Suppressor macrophage treated with lipopolysaccharide for 4 hours (primary cell): ENCODE measurements at regions not wholly inside any gene's neighbourhood (a gene's known extent, or its start where the extent isn't known, plus 50 kb on each side); places are given as distances from the start of the nearest gene placed in this dataset.
A peak's percentile ranks its signal among the peaks of the same experiment; 100 is the strongest.

Experiments used
- DNase-seq: peaks from one replicate; pipeline ENCODE4 v3.0.0-alpha.2; 2020

DNA sequence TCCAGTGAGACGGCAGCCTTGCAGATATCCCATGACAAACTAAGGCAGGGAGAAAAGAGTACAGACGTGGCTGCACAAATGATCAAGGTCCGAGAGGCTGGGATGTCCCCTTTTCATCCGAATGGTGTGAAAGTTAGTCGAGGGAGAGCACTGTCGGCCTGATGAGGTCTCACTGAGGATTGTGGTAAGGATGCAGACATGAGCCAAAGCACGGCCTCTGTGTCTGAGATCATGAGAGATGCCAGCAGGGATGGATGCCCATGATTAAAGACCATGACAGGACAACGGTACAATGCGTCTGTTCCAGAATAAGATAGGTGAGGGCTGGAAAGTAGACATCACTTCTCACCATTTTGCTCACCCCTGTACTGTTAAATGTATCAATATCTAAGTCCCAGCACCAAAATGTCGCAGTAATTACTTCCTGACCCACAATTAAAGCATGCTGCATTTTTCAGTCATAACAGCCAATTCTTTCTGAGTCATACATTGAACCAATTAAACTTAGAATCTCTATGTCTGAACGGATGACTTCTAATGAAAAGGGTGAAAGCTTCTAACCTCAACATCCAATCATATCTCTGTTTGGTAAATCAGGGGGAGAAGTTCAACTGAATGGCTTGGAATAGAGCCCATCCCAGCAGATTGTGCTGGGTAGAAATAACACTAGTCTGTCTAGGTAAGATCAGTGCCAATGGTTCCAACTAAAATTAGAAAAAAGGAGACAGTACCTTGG lies 249.6 kb upstream of the SOX5 start:
- DNase-seq, result no peak

DNA sequence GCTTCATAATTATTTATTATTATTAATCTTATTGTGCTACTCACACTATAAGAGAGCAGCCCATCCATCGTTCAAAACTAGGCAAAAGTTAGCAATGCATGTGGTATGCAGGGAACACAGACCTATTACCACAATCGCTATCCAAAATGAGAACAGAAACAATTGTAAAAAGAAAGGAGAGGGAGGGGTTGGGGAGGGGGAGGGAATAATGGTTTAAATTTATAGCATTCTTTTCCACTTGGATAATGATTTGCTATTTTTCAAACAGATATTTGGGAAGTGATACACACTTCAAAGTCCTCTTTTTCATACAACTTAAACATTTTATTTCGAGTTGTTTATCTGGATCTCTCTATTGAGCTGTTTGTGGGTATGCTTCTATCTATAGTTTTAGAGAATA lies 248.6 kb upstream of the SOX5 start:
- no peak for DNase-seq

DNA sequence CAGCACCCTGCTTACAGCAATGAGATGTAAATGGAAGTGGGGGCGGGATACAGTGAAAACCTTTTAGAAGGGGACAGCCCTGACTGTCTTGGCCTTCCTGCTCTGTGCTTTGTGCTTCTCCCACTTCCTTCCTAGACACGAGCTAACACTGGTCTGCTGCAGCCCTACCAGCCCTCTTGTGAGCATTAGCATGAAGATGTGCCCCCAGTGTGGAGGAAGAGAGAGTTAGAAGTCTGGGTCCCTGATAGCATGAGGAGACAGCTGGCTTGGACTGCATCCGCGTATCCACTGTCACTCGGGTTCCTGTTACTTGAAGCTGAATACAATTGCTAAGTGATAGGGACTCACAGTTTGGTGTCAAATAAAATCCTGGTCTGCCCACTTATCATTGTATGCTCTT lies 248.1 kb upstream of the SOX5 start:
- no peak for DNase-seq

DNA sequence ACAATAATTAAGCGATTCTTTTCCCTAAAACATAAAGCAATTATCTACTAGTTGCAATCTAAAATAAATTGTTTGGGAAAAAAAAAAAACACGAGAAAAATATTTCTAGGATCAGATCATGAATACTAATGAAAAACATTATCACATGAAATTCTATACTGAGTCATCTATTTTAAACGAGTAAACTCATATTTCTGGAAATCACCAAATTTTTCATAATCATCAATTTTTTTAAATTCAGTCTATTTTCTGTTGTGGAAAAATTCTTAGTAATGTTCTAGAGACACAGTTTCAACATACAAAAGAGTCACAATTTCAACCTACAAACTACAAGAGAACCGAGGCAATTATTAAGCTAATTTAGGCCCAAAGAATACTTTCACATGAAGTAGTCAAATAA lies 245.6 kb upstream of the SOX5 start:
- DNase-seq, result no peak

DNA sequence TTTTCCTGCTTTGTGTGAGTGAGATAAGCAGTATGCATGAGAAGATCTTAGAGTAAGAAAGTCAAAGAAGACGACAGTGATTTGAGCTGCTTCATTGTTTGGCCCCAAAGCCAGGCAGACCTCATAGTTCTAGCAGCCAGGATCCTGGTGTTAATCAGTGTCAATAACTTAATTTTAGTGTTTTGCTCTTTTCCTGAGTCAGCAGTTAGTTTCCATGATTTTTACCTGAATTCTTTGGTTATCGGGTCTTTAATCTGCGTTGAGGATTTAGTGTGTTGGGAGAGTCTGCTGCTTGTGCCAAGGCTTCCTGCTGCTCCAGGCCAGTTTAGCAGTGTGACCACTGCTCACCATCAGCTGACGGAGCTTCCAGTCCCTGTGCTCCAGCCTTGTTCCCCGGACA lies 241.6 kb upstream of the SOX5 start:
- DNase-seq, result no peak

DNA sequence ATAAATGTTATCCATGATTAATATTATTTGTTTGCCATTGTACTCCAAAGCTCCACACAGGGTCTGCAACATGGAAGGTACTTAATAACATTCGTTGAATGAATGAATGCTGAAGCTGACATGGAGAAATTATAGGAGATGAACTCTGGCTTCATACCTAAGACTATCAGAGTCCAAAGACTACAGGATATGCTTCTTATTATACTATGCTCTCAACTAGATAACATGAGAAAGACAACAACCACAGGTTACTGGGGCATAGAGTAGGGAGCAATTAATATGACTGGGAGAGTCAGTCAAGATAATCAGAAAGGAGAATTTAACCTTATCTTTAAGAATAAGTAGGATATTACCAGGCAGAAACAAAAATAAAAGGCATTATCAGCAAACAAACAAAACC lies 236.3 kb upstream of the SOX5 start:
- no peak for DNase-seq

DNA sequence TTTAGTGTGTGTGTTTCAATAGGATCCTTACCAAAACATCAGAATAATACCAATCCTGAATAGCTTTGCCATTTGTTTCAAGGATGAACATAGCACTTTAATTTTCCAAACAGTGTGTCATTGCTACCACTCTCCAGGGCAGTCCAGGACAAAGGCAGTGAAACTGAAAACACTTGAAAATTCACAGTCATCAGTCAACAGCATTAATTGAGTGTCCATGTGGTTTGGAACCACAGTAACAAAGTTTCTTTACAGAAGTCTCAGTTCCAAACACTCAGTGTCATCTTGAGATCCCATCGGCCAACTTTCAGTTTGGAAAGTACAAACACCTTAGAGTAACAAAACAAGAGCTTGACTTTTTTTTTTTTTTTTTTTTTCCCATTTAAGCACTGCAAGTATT lies 228.4 kb upstream of the SOX5 start:
- peak; percentile 38 for DNase-seq

DNA sequence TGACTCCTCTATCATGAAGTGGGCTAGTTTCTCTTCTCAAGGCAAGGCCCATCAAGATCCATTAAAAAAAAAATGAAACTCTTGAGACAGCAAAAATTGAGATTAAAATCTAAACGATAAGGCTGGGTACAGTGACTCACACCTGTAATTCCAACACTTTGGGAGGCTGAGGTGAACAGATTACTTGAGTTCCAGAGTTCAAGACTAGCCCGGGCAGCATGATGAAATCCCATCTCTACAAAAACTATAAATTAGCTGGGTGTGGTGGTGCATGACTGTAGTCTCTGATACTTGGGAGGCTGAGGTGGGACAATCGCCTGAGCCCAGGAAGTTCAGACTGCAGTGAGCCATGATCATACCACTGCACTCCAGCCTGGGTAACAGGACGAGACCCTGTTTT lies 226.5 kb upstream of the SOX5 start:
- DNase-seq, result no peak

DNA sequence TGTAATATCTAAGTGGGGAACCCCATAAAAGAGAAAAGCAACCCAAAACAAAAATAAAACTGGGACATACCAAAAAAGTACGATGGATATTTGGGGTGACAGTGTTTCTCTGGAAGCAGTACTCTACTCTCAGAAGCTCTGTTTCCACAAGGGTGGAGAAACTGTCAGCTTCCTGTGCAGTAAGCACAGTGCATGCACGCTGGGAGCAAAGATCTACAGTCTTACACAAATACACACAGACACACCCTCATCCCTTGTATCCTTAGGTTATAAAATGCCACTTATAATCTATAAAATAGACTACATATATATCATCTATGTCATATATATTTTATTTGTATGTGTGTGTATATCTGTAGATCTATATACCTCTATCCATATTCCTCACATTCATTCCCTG lies 225.8 kb upstream of the SOX5 start:
- peak; percentile 2 for DNase-seq

DNA sequence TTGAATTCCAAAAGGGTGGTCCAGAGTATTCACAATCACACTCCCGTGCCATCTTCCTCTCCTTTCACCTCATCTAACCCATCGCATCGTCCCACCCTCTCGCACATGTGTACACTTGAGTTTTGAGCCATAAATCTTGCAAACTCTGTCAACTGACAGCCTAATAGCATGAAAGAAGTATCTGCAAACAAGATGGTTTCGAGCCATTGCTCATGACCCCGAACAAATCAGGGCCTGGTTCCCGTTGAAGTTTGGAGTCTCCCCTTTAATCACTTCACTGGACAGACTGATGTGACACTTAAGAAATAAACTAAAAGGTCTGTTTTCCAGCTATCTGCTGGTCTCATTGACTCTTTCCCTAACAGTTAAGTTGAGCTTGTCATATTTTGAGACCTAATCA lies 223.6 kb upstream of the SOX5 start:
- DNase-seq, result no peak

DNA sequence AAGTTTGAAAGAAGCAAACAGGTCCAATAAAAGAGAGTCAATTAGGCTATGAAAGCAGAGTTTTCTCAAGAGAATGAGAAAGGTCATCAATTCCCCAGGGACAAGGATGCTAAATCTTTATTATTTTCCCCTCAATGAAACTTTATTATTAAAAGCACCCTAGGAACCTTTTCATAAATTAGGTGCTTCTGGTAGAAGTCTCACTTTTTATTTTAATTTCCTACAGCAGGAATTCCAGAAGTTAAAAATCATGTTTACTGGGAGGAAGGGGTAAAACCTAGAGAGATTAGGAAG lies 223.2 kb upstream of the SOX5 start:
- no peak for DNase-seq

DNA sequence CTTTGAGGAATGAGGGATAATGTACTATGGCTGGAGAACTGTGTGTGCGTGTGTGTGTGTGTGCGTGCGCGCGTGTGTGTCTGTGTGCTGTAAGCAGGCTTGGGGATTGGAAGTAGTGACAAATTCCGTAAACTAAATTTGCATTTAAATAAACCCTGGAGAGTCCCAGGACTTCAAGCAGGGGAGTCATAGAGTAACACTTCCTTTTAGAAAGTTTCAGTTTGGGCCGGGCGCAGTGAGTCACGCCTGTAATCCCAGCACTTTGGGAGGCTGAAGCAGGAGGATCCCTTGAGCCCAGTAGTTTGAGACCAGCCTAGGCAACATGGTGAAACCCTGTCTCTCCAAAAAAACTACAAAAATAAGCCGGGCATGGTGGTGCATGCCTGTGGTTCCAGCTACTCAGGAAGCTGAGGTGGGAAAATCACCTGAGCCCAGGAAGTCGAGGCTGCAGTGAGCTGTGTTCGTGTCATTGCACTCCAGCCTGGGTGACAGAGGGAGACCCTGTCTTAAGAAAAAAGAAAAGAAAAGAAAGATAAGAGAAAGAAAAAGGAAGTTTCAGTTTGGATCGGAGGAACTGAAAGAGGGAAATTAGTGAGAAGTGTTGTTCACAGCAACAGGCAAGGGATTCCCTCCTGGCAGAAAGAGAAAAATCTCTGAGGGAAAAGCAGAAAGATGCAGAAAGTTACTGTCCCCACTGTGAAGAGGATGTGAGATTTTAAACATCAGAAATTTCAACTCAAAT lies 222.7 kb upstream of the SOX5 start:
- DNase-seq, result peak; percentile 92

DNA sequence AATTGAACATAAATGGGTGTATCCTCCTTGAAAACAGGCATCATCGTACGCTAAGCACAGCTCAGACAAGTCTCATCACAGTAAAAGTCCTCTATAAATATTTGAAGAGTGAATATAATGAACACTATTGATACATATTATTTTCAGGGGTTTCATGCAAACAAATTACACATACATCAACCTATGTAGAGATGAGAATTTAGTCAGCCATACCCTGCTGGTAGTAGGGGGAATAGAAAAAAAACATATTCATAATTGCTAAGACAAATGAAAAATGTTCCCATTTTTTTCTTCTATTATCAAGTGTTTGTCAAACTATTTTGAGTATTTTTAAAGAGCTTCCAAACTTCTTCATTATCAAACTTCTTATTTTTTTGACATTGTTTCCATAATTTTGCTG lies 205.6 kb upstream of the SOX5 start:
- DNase-seq, result no peak

DNA sequence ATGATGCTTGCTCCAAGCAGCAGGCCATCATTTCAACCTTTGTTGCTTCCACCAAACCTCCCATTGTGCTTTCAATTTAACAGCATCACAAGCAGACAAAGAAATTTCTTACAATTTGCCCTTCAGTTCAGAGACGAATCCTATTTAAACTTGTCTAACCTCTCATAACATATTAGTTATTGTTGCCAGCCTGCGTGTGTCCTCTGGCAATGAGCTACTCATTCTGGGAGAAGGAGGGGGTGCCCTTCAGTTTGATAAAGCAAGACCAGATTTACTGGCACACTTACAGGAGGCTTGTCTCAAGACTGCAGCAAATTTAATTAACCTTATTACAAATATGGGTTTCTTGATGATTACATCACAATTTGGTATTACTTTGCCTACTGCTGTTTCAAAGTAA lies 203.6 kb upstream of the SOX5 start:
- DNase-seq, result no peak

DNA sequence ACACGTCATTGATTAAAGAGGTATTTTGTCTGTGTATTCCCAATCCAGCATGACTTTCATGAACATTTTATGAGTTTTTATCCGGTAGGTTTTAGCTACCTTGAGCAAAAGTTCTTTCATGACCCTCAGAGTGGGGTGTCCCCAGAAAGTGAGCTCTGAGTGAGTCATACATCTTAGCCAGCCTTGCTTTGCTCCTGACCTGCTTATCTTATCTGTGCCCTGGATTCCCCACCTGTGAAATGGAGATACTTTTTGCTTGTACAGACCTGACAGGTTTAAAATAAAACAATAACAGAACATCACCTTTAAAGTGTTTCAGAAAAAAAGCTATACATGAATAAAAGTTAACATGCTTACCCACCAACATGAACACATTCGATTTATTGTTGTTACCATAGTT lies 202.8 kb upstream of the SOX5 start:
- no peak for DNase-seq

DNA sequence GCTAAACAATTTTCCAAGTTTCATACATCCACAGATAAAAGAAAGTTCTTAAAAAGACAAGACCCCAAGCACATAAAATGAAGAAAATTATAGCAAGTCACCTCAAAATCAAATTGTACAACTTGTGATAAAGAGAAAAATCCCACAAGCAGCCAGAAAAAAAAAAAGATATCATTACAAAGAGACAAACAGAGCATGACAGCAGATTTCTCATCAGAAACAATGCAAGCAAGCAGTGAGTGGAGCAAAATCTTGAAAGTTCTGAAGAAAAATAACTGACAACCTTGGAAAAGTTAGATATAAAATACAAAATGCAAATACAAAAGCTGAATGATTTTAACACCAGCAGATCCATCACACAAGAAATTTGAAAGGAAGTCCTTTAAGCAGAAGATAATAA lies 194.5 kb upstream of the SOX5 start:
- no peak for DNase-seq

DNA sequence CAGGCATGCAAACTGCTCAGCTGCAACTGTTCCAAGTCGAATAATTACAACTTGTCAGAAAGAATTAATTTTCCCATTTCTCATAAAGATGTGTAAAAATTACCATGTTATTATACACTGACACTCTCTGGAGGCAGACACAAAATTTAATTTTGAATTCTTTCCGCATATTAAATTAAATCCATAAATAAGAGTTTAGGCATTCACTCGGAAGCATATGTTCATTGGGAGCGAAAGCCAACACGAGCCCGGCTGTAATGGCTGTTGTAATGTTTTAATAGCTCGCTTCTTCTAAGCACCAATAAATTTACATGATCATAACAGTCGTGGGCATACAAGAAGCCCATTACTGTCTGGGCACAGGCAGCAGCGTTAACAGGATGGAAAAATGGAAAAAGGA lies 189.6 kb upstream of the SOX5 start:
- DNase-seq, result no peak

DNA sequence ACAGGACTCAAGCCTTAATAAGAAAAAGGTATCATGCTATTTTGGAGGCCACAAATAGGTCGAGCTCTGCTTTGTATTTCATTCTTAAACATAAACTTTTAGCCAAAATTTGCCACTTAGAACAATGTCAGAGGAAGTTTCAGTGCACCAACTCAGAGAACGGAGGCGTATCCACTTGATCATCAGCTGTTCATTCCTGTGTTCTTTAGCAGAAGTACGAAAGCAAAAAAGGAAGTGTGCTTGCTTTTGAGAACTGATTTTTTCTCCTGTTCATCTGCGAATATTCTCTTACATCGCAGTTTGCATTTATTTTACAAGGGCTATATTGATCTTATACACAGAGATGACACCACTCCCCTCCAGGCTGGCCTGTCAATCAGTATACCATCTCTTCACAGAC lies 188.6 kb upstream of the SOX5 start:
- DNase-seq, result peak; percentile 41

DNA sequence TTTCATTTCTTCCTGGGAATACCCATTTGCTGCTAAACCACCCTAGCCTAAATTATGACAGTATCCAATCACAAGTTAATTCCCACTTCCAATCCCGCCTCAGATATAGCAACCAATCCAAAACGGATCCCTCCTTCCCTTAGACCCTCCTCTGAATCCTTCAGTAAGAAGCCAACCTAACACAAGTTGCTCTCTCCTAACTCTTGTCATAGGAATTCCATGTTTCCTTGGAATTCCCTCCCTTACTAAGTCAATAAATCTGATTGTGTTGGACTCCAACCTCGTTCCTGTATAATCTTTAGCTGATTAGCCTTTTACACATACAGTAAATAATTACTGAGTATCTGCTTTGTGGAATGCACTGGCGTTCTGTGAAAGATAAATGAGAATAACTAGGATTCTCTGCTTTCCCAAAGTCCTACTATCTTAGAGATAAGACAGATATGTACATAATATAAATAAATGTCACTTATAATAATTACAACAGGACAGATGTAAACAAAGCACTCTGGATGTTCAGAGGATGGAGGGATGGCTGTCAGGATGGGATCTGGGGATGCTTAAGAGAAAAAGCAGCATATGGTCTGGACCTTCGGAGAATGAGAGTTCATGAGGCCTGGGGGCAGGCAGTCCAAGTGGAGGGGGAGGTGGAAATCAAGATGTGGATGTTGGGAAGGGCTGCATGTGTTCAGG lies 185.8 kb upstream of the SOX5 start:
- DNase-seq, result no peak

DNA sequence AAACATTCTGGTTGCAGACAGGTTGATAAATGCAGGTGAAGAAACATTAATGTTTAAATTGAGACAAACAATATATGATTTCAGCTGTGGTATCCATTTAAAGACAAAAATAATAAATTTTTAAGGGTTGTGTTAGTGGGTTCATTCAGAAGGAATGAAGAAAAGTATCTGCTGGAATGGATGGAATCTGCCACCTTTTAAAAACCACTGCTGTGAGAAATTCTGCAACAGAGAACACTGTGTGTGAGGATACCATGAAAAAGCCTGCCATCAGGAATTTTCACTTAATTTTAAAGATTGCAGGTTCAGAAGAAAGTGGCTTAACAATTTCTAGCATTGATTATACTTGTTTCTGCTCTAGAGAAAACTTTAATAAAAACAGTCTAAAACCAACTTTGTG lies 184.6 kb upstream of the SOX5 start:
- DNase-seq, result no peak

DNA sequence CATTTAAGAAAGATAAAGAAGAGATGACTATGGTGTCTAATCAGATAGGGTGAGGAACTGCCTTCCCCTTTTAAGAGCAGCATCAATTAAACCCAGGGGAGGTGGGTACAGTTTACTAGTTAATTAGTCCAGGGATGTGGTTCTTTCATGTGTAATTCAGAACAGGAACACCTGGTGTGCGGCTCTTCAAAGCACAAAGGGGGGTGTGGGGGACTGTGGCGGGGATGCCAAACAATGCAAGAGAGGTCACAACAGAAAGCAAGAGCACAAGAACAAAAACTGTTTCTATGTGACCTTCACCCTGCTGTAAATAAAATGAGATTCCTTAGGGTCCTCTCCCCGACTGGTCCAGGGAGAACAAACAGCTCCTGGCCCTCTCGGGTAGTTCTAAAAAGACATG lies 183.9 kb upstream of the SOX5 start:
- DNase-seq, result no peak

DNA sequence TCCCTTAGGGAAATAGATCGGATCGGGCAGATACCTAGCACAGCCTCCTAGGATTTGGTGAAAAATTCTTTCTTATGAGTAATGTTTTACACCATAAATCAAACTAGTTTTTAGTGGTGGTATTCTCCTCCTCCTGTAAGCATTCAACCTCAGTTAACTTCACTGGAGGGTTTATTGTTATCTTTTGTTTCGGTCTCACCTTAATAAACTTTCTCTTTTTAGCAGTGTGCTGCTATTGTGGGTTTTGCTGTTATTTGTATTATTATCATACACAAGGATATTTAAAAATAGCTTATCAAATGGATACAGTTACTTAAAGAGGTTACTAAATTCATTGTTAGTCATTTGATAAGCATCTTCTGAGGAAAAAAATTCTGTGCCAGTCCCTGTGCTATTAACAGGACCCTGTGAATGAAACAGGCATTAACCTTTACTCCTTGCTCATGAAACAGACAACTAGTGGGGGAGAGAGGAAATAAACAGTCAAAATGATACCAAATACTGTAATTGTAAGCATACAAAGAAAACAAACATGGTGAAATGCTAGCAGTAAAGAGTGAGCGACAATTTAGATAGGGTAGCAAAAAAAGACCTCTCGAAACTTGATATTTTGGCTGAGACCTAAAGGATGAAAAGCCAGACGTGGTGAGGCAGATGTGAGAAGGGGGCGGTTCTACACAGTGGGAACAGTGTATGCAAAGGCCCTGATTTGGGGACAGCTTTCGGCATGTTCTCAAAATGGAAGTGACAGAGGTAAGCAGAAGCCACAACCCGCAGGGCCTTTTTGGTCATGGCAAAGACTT lies 178.7 kb upstream of the SOX5 start:
- DNase-seq, result no peak

DNA sequence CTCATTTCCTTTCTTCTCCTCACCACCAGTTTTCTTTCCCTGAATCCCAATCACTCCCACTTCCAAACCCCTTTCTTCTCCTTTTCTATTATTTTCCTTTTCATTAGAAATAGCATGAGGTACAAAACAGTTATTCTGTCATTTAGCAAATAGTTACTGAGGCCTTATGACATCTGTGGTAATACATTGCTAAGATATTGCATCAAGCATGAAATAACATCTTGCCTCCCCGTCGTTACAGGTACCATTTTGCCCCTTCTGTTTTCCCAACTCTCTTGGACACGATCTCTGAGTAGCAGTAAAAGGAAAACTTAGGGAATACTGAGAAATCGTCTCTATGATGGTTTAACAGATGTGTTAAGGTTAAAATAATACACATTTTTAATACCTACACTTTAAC lies 175.8 kb upstream of the SOX5 start:
- no peak for DNase-seq

DNA sequence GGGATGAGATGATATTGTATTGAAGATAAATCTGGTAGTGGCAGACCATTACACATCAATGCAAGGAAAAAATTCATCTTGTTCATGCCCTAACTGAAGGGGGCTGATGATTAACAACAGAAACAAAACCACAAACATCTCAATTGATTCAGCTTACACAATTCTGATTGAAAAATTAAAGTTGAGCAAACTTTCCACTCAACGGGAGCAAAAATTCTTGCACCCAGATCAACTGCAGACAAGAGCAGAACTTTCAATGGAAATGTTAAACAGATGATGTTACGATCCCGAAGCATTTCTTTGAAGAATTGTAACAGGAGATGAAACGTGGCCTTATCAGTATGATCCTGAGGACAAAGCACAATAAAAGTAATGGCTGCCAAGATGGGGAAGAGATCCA lies 172.4 kb upstream of the SOX5 start:
- no peak for DNase-seq
